Suprapubic skin (tissue), 4 donors: ENCODE measurements at regions not wholly inside any gene's neighbourhood (a gene's known extent, or its start where the extent isn't known, plus 50 kb on each side); places are given as distances from the start of the nearest gene placed in this dataset.

ENCODE experiments used
- EP300 ChIP-seq: sonication (generic); formaldehyde crosslinking; IDR thresholded peaks from one replicate; pipeline ENCODE4 v1.6.1; 2017; ENCODE audit warnings: antibody characterized with exemption
- POLR2A ChIP-seq, 2 donors: fragments of 450-650 bp; IDR thresholded peaks; one replicate each; pipeline ENCODE4 v1.6.1; 2017; ENCODE audit warnings: antibody characterized with exemption in 2 of 2, mild to moderate bottlenecking in 2 of 2, moderate library complexity in 2 of 2
- POLR2AphosphoS5 ChIP-seq, 3 donors: sonication (generic); formaldehyde crosslinking; IDR thresholded peaks; one replicate each; pipeline ENCODE4 v1.6.1; 2017; ENCODE audit warnings: antibody characterized with exemption in 3 of 3
- TF ChIP-seq, protein P1 (sequence below), 2 donors: fragments of 200-600 bp in 1 of 2; fragments of 450-650 bp in 1 of 2; sonication (generic) in 1 of 2; IDR thresholded peaks; one replicate each; pipeline ENCODE4 v1.5.1; 2016 to 2019; ENCODE audit warnings: antibody characterized with exemption in 2 of 2, mild to moderate bottlenecking in 1 of 2, moderate library complexity in 1 of 2

DNA sequence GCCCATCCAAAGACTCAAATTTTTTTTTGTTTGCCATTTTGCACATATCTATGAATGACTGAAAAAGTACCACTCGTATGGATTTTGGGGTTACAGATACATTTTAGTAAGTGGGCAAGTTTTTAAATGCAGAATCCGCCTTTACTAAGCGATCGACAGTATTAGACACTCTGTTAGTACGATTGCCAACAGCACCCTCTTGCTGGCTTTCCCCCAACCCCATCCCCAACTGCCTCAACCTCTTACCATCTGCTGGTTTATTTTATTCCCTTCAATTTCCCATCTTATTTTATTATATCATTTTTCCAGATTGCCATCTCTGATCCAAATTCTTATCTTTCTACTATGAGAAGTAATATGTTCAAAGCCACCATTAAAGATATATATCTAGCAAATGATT, 244.8 kb downstream of the LRRIQ3 start:
- no peak for TF ChIP-seq POLR2AphosphoS5 (IDR thresholded peaks at IDR 0.05)
- TF ChIP-seq, protein P1, sequence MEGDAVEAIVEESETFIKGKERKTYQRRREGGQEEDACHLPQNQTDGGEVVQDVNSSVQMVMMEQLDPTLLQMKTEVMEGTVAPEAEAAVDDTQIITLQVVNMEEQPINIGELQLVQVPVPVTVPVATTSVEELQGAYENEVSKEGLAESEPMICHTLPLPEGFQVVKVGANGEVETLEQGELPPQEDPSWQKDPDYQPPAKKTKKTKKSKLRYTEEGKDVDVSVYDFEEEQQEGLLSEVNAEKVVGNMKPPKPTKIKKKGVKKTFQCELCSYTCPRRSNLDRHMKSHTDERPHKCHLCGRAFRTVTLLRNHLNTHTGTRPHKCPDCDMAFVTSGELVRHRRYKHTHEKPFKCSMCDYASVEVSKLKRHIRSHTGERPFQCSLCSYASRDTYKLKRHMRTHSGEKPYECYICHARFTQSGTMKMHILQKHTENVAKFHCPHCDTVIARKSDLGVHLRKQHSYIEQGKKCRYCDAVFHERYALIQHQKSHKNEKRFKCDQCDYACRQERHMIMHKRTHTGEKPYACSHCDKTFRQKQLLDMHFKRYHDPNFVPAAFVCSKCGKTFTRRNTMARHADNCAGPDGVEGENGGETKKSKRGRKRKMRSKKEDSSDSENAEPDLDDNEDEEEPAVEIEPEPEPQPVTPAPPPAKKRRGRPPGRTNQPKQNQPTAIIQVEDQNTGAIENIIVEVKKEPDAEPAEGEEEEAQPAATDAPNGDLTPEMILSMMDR (IDR thresholded peaks at IDR 0.05): no peak
- TF ChIP-seq EP300: no peak
- no peak for TF ChIP-seq POLR2A (IDR thresholded peaks at IDR 0.05)
